DND-41 (cell line): ENCODE measurements at regions not wholly inside any gene's neighbourhood (a gene's known extent, or its start where the extent isn't known, plus 50 kb on each side); places are given as distances from the start of the nearest gene placed in this dataset.

ENCODE experiments used
- ATAC-seq: fragments of 200-7000 bp; cut with Tn5 transposase; 3 replicates; pipeline ENCODE4 v1.9.1; 2021; ENCODE audit warnings: low read depth; ENCODE audit not compliant: insufficient read depth
- DNase-seq: peaks from one replicate; pipeline ENCODE4 v3.0.0-alpha.2; 2020
- H2AFZ ChIP-seq: 2 replicates; pipeline ENCODE4 v1.6.0; 2012; ENCODE audit warnings: low read depth, low read length
- H3K27ac ChIP-seq: 2 replicates; pipeline ENCODE4 v1.5.1; 2012; ENCODE audit warnings: low read length, inconsistent platforms
- H3K27me3 ChIP-seq: fragments of 200-600 bp; sonication (generic); 2 replicates; pipeline ENCODE4 v1.6.0; 2012; ENCODE audit warnings: low read length, mild to moderate bottlenecking, inconsistent platforms; ENCODE audit not compliant: insufficient read depth, poor library complexity
- H3K36me3 ChIP-seq: 2 replicates; pipeline ENCODE4 v1.5.1; 2012; ENCODE audit warnings: low read length, inconsistent platforms; ENCODE audit not compliant: insufficient read depth
- H3K4me1 ChIP-seq: 2 replicates; pipeline ENCODE4 v1.5.1; 2012; ENCODE audit warnings: mild to moderate bottlenecking, low read length; ENCODE audit not compliant: insufficient read depth
- H3K4me2 ChIP-seq: 2 replicates; pipeline ENCODE4 v1.6.0; 2012; ENCODE audit warnings: mild to moderate bottlenecking, moderate library complexity, low read length, inconsistent platforms; ENCODE audit not compliant: insufficient read depth
- H3K4me3 ChIP-seq, 2 experiments: fragments of 200-600 bp in 1 of 2; shearing (Covaris generic) in 1 of 2; 2 replicates each; pipeline ENCODE4 v1.5.1; 2012 to 2016; ENCODE audit warnings: inconsistent platforms in 2 of 2, low read length in 2 of 2, mild to moderate bottlenecking in 2 of 2, low read depth in 1 of 2, moderate library complexity in 1 of 2
- H3K79me2 ChIP-seq: 2 replicates; pipeline ENCODE4 v1.6.0; 2012; ENCODE audit warnings: low read length, inconsistent platforms; ENCODE audit not compliant: insufficient read depth
- H3K9ac ChIP-seq: 2 replicates; pipeline ENCODE4 v1.6.0; 2012; ENCODE audit warnings: low read depth, mild to moderate bottlenecking, inconsistent platforms, low read length, moderate library complexity
- H3K9me3 ChIP-seq: 2 replicates; pipeline ENCODE4 v1.5.1; 2012; ENCODE audit warnings: low read length, moderate library complexity, mild to moderate bottlenecking, inconsistent platforms; ENCODE audit not compliant: insufficient read depth, severe bottlenecking
- H4K20me1 ChIP-seq: 2 replicates; pipeline ENCODE4 v1.6.0; 2012; ENCODE audit warnings: low read length; ENCODE audit not compliant: insufficient read depth
- CTCF ChIP-seq: IDR thresholded peaks from 2 replicates; pipeline ENCODE4 v1.5.1; 2012; ENCODE audit warnings: borderline replicate concordance, low read length, moderate library complexity, mild to moderate bottlenecking; ENCODE audit not compliant: poor library complexity, severe bottlenecking; ENCODE audit errors: extremely low read depth
- EZH2 ChIP-seq: IDR thresholded peaks from 3 replicates; pipeline ENCODE4 v1.6.1; 2012; ENCODE audit warnings: borderline replicate concordance, low read depth, mild to moderate bottlenecking, moderate library complexity, low read length, inconsistent platforms; ENCODE audit not compliant: severe bottlenecking

GRCh38 chr1:214777364-214777763 lies 174.4 kb downstream of the CENPF start:
- Histone ChIP-seq H3K36me3 (no peaks in the 10 kb centered on the region), H3K9me3 (no peaks in the 10 kb centered on the region), H2AFZ (no peak overlapping the region), H3K9ac (no peak overlapping the region), H3K4me1 (no peaks in the 10 kb centered on the region), H3K27ac (no peak overlapping the region), H3K4me2 (no peak overlapping the region), H3K27me3 (no peaks in the 10 kb centered on the region), H4K20me1 (no peaks in the 10 kb centered on the region), H3K79me2 (no peaks in the 10 kb centered on the region), H3K4me3 (no peak overlapping the region)
- ATAC-seq = no peak
- TF ChIP-seq EZH2 = no peak
- no peak for TF ChIP-seq CTCF
- DNase-seq = no peak

DNA sequence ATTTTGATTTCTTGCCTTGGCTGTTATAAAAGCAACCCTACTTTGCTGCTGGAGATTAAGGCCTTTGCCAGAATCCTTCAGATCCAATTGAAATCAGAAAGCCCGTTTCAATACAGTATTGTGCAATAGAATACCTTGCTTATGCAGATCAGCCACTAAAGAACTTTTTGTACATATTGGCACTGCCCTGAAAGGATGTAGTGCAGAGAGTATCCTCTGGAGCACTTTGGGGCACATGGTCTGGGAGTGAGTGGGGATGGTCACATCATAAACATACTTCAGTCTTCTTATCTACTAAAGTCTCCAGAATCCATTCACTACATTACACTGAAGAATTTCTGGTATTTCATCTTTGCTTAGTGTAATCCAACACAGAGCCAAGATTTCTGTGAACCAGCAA lies 189.0 kb downstream of the CENPF start:
- ATAC-seq (no peak), DNase-seq (no peak)
- Histone ChIP-seq H3K4me3 (no peak overlapping the region), H3K9me3 (no peaks in the 10 kb centered on the region), H3K4me1 (no peaks in the 10 kb centered on the region), H3K27me3 (no peaks in the 10 kb centered on the region), H3K9ac (no peak overlapping the region), H4K20me1 (no peaks in the 10 kb centered on the region), H3K27ac (no peak overlapping the region), H2AFZ (no peak overlapping the region), H3K4me2 (no peak overlapping the region), H3K79me2 (no peaks in the 10 kb centered on the region), H3K36me3 (no peaks in the 10 kb centered on the region)
- TF ChIP-seq EZH2 = no peak
- TF ChIP-seq CTCF = no peak

DNA sequence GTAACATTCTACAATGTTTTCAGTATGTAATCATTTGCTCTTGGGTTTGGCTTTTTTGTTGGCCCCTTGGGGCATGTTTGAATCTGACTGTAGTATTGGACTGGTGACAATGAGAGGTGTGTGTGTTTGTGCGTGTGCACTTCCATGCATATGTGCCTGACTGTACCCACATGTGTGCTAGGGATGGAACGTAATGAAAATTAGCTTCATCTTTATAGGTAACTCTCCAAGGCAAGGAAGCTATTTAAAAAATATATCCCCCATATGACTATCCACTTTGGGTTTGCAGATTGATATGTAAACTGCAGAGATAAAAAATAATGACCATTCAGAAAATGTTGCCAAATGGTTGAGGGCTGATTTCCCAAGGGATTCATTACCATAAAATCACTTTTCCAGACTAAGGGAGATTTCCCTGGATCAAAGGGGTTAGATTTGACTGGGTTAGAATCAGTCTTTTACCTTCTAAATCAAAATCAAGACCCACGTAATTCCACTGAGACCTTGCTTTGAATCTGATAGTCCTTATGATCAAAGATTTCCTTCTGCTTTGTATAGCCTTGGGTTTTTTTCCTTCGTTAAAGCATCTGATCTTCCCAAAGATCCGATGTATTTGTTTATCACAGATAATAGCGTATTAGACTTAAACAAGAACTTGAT lies 189.7 kb downstream of the CENPF start:
- Histone ChIP-seq H3K27me3 (no peaks in the 10 kb centered on the region), H3K79me2 (no peaks in the 10 kb centered on the region), H3K9me3 (no peaks in the 10 kb centered on the region), H4K20me1 (no peaks in the 10 kb centered on the region), H2AFZ (no peak overlapping the region), H3K4me2 (no peak overlapping the region), H3K4me1 (no peaks in the 10 kb centered on the region), H3K36me3 (no peaks in the 10 kb centered on the region), H3K9ac (no peak overlapping the region), H3K27ac (no peak overlapping the region), H3K4me3 (no peak overlapping the region)
- ATAC-seq (no peak), DNase-seq (no peak)
- TF ChIP-seq CTCF (no peak), EZH2 (no peak)

DNA sequence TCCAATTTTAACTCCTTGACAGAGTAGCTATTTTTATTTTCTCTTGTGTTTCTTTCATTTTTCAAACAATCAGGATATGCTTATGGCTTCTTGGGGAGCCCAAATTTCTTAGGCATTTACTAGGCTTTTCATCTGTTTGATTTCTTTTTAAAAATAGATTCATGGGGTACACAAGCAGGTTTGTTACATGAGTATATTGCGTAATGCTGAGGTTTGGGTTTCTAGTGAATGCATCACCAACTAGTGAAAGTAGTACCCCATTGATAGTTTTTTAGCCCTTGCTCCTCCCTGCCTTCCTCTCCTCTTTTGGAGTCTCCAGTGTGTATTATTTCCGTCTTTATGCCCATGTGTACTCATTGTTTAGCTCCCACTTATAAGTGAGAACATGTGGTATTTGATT lies 190.7 kb downstream of the CENPF start:
- DNase-seq (no peak), ATAC-seq (no peak)
- no peaks in the 10 kb centered on the region for H3K9me3 ChIP-seq
- no peak overlapping the region for H2AFZ ChIP-seq
- H3K4me2 ChIP-seq = no peak overlapping the region
- no peaks in the 10 kb centered on the region for H4K20me1 ChIP-seq
- no peak for TF ChIP-seq CTCF
- no peak for TF ChIP-seq EZH2
- H3K27ac ChIP-seq = no peak overlapping the region
- H3K4me1 ChIP-seq = no peaks in the 10 kb centered on the region
- no peaks in the 10 kb centered on the region for H3K27me3 ChIP-seq
- no peaks in the 10 kb centered on the region for H3K79me2 ChIP-seq
- H3K36me3 ChIP-seq = no peaks in the 10 kb centered on the region
- no peak overlapping the region for H3K4me3 ChIP-seq
- no peak overlapping the region for H3K9ac ChIP-seq
